ENCODE measurements at regions not wholly inside any gene's neighbourhood (a gene's known extent, or its start where the extent isn't known, plus 50 kb on each side); places are given as distances from the start of the nearest gene placed in this dataset.

GRCh38 chr4:107512549-107512948 lies 207.5 kb downstream of the PAPSS1 start:
- Histone ChIP-seq H4K20me1 (ENCODE audit: insufficient read depth, low read length) (no peaks in the 10 kb centered on the region), H2AFZ (ENCODE audit: low read depth, low read length) (no peak overlapping the region), H3K9ac (ENCODE audit: low read depth, low read length) (no peak overlapping the region), H3K4me2 (ENCODE audit: insufficient read depth, low read length) (no peak overlapping the region), H3K79me2 (ENCODE audit: insufficient read depth, low read length) (no peaks in the 10 kb centered on the region), H3K27ac (ENCODE audit: low read length) (no peak overlapping the region), H3K9me3 (ENCODE audit: insufficient read depth, low read length, severe bottlenecking) (no peaks in the 10 kb centered on the region), H3K36me3 (ENCODE audit: insufficient read depth, low read length) (no peaks in the 10 kb centered on the region), H3K27me3 (ENCODE audit: insufficient read depth, low read length, poor library complexity) (no peaks in the 10 kb centered on the region), H3K4me3 (ENCODE audit: low read depth in 1 of 2, low read length in 2 of 2) (no peak overlapping the region), H3K4me1 (ENCODE audit: insufficient read depth, low read length) (no peaks in the 10 kb centered on the region)
- ATAC-seq (ENCODE audit: insufficient read depth, low read depth) (no peak), DNase-seq (no peak)
- TF ChIP-seq CTCF (IDR thresholded peaks at IDR 0.05; ENCODE audit: borderline replicate concordance, extremely low read depth, low read length, poor library complexity, severe bottlenecking) (no peak), EZH2 (IDR thresholded peaks at IDR 0.05; ENCODE audit: borderline replicate concordance, low read depth, low read length, severe bottlenecking) (no peak)

GRCh38 chr4:107509615-107510014 lies 210.4 kb downstream of the PAPSS1 start:
- H3K27ac ChIP-seq (ENCODE audit: low read length) = no peak overlapping the region
- ATAC-seq (ENCODE audit: insufficient read depth, low read depth) (no peak), DNase-seq (no peak)
- TF ChIP-seq CTCF (IDR thresholded peaks at IDR 0.05; ENCODE audit: borderline replicate concordance, extremely low read depth, low read length, poor library complexity, severe bottlenecking) (no peak), EZH2 (IDR thresholded peaks at IDR 0.05; ENCODE audit: borderline replicate concordance, low read depth, low read length, severe bottlenecking) (no peak)
- H3K4me2 ChIP-seq (ENCODE audit: insufficient read depth, low read length) = no peak overlapping the region
- no peak overlapping the region for H3K4me3 ChIP-seq (ENCODE audit: low read depth in 1 of 2, low read length in 2 of 2)
- no peak overlapping the region for H3K9ac ChIP-seq (ENCODE audit: low read depth, low read length)
- H3K27me3 ChIP-seq (ENCODE audit: insufficient read depth, low read length, poor library complexity) = no peaks in the 10 kb centered on the region
- H3K36me3 ChIP-seq (ENCODE audit: insufficient read depth, low read length) = no peaks in the 10 kb centered on the region
- no peaks in the 10 kb centered on the region for H3K79me2 ChIP-seq (ENCODE audit: insufficient read depth, low read length)
- no peak overlapping the region for H2AFZ ChIP-seq (ENCODE audit: low read depth, low read length)
- no peaks in the 10 kb centered on the region for H3K9me3 ChIP-seq (ENCODE audit: insufficient read depth, low read length, severe bottlenecking)
- H3K4me1 ChIP-seq (ENCODE audit: insufficient read depth, low read length) = no peaks in the 10 kb centered on the region
- no peaks in the 10 kb centered on the region for H4K20me1 ChIP-seq (ENCODE audit: insufficient read depth, low read length)

- no peak overlapping the region for H3K4me3 ChIP-seq (ENCODE audit: low read depth in 1 of 2, low read length in 2 of 2)
- H3K27me3 ChIP-seq (ENCODE audit: insufficient read depth, low read length, poor library complexity) = peaks cover 4% of the 10 kb centered on the region
- H3K79me2 ChIP-seq (ENCODE audit: insufficient read depth, low read length) = no peaks in the 10 kb centered on the region
- H3K9me3 ChIP-seq (ENCODE audit: insufficient read depth, low read length, severe bottlenecking) = no peaks in the 10 kb centered on the region
- H3K4me1 ChIP-seq (ENCODE audit: insufficient read depth, low read length) = no peaks in the 10 kb centered on the region
- no peak for ATAC-seq (ENCODE audit: insufficient read depth, low read depth)
- no peak overlapping the region for H3K4me2 ChIP-seq (ENCODE audit: insufficient read depth, low read length)
- H3K9ac ChIP-seq (ENCODE audit: low read depth, low read length) = no peak overlapping the region
- H2AFZ ChIP-seq (ENCODE audit: low read depth, low read length) = no peak overlapping the region
- H4K20me1 ChIP-seq (ENCODE audit: insufficient read depth, low read length) = no peaks in the 10 kb centered on the region
- no peaks in the 10 kb centered on the region for H3K36me3 ChIP-seq (ENCODE audit: insufficient read depth, low read length)
- no peak for DNase-seq
- H3K27ac ChIP-seq (ENCODE audit: low read length) = no peak overlapping the region
- TF ChIP-seq EZH2 (IDR thresholded peaks at IDR 0.05; ENCODE audit: borderline replicate concordance, low read depth, low read length, severe bottlenecking) (no peak), CTCF (IDR thresholded peaks at IDR 0.05; ENCODE audit: borderline replicate concordance, extremely low read depth, low read length, poor library complexity, severe bottlenecking) (no peak)
These were observed 219.5 kb downstream of the PAPSS1 start for GRCh38 chr4:107500551-107500950.

- H3K4me2 ChIP-seq (ENCODE audit: insufficient read depth, low read length) = no peak overlapping the region
- no peaks in the 10 kb centered on the region for H3K79me2 ChIP-seq (ENCODE audit: insufficient read depth, low read length)
- ATAC-seq (ENCODE audit: insufficient read depth, low read depth) = peak; percentile 55
These were observed 223.0 kb downstream of the PAPSS1 start for GRCh38 chr4:107497054-107497453.

More at GRCh38 chr4:107497054-107497453, 223.0 kb downstream of the PAPSS1 start:
- no peak overlapping the region for H3K9ac ChIP-seq (ENCODE audit: low read depth, low read length)
- peaks cover 4% of the 10 kb centered on the region for H3K27me3 ChIP-seq (ENCODE audit: insufficient read depth, low read length, poor library complexity)
- H3K4me3 ChIP-seq (ENCODE audit: low read depth in 1 of 2, low read length in 2 of 2) = no peak overlapping the region
- H2AFZ ChIP-seq (ENCODE audit: low read depth, low read length) = no peak overlapping the region
- no peak overlapping the region for H3K27ac ChIP-seq (ENCODE audit: low read length)
- no peaks in the 10 kb centered on the region for H3K4me1 ChIP-seq (ENCODE audit: insufficient read depth, low read length)
- no peak for TF ChIP-seq CTCF (IDR thresholded peaks at IDR 0.05; ENCODE audit: borderline replicate concordance, extremely low read depth, low read length, poor library complexity, severe bottlenecking)
- no peaks in the 10 kb centered on the region for H3K9me3 ChIP-seq (ENCODE audit: insufficient read depth, low read length, severe bottlenecking)
- H4K20me1 ChIP-seq (ENCODE audit: insufficient read depth, low read length) = no peaks in the 10 kb centered on the region
- H3K36me3 ChIP-seq (ENCODE audit: insufficient read depth, low read length) = no peaks in the 10 kb centered on the region
- no peak for DNase-seq
